ENCODE measurements at regions not wholly inside any gene's neighbourhood (a gene's known extent, or its start where the extent isn't known, plus 50 kb on each side); places are given as distances from the start of the nearest gene placed in this dataset.

- no peak for DNase-seq (ENCODE audit: low read depth, low spot score)
These were observed 68.9 kb upstream of the TLE3 start for GRCh38 chr15:70166506-70167087.

DNA sequence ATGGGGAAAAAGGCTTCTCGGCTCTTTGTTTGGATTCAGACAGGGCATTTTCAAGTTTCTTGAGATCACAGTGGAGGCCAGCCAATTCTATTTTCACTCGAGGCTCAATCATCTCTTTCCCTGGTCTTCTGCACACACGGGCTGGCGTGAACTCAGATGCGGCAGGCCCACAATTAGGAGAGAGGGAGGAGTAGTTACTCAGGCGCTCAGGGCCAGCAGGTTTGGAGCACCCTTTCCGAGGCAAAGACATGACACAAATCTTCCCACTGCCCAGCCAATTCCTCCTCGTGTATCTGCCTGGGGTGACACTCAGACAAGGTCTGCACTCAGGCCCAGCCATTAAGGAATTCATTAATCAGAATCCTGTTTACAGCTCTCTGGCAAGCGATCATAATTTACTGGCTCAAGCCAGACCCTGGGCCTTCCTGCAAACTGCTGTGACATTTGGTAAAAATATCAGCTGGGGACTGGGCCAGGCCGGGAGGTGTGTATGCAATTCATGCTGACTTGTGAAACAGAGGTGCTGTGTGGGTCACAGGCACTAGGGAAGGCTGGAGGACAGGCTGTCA, 68.1 kb upstream of the TLE3 start:
- no peak for DNase-seq (ENCODE audit: low read depth, low spot score)

DNA sequence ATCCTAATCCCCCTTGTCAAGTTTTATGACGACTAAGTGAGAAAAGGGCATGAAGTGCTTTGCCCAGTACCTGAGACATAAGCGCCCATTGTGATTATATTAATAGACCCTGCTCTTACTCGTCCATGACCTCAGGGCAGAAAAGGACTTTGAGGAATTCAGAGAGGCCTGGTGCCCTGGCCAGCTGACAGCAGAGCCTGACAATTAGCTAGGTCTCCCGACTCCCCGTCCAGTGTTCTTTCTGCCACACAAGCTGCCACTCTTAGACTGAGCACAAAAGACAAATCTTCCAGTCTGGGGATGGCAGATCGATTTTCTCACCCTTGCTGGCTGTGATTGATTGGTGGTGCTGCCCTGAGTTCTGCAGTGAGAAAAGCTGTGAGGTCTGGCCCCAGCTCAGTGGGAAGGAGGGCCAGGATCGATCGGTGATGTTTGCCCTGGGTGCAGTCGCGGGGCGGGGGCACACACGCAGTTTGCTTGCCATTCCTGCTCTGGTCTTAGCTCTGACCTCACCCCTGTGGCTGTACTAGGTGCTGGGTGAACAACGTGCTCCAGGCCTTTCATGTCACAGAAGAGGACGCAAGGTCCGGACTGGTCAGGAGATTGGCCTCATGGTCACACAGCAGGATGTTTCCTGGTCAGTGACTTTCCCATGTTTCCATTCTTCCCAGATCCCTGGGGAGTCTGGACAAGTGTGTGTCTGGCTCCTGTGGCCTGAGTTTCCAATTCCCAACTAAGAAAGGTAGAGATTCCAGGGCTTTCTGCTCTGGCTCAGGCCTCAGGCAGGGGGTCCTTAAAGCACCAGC, 67.4 kb upstream of the TLE3 start:
- no peak for DNase-seq (ENCODE audit: low read depth, low spot score)

DNA sequence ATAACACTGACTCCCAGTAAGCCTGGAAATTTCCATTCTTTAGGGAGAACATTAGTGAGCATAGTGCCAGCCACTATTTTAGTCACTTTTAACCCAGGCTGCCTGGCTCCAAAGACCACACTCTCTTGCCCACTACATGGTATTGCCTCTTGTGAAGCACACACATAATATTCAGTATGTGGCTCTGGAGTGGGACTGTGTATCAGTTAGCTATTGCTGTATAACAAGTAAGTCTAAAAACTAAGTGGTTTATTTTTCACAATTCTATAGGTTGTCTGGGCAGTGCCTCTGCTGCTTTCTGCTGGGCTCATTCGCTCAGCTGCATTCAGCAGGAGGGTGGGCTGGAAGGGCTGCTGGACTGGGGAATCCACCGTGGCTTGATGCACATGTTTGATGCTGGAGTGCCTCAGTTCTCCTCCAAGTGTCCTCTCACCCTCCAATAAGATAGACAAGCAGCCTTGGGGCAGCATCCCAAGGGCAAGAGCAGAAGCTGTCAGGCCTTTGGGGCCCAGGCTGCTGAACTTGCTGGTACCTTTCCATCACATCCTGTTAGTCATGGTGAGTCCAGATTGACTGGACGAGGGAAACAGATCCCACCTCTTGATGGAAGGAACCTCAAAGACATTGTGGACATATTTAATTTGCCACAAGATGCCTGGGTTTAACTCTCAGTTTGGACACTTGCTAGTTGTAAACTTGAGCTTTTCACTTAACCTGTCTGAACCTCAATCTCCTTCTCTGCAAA, 66.6 kb upstream of the TLE3 start:
- DNase-seq (ENCODE audit: low read depth, low spot score): no peak

DNA sequence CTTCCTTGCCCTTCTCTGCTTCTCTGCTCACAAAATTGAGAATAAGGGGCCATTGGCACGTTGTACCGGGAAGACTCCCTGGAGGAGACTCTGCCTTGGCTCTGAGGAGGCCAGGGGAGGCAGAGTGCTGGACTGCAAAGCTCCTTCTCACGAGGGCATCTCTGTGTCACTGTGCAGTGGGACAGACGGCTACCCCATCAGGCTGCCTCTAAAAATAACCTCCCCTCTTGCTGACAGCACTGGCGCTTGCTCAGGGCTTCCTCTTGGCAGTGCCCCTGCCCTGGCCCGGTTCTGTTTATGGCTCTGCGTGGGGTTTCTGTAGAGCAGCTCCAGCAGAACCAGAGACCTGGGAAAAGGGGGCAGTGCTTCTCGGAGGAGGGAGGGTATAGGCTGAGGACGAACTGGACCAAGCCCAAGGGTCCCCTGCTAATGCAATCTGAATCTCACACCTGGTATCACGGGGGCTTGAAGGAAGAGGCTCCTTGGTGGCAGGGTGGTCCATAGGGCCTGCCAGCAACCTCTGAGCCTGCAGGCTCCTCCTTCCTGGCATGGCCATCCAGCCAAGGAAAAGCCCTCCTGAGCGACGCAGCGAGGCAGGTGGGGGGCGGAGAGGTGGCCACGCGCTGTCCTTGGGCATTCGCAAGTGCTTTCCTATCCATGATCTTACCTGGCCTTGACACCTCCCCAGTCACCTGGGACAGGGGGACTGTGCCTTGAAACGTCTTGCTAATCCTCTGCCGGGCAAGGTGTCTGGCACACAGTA, 63.3 kb upstream of the TLE3 start:
- no peak for DNase-seq (ENCODE audit: low read depth, low spot score)

DNA sequence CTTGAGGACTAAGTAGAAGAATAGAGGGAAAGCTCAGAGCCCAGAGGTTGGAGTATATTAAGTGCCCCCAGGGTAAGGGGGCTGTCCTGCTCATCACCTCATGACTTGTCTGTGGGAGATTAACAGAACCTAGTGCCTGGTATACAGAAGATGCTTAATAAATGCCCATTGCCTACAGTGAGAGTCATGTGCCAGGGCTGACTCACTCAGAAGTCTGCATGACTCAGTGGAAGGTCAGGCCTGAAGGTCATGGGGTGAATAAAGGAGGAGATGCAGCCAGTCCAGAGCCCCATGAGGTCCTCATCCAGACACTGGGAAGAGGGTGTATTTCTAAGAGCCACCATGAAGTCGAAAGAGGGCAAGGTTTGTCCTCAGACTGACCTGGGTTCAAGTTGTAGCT, 62.5 kb upstream of the TLE3 start:
- DNase-seq (ENCODE audit: low read depth, low spot score): no peak

GRCh38 chr15:70159713-70160009, 61.9 kb upstream of the TLE3 start:
- DNase-seq (ENCODE audit: low read depth, low spot score): no peak

GRCh38 chr15:70159001-70159712, 61.4 kb upstream of the TLE3 start:
- no peak for DNase-seq (ENCODE audit: low read depth, low spot score)

GRCh38 chr15:70158309-70159000, 60.7 kb upstream of the TLE3 start:
- DNase-seq (ENCODE audit: low read depth, low spot score): no peak

DNA sequence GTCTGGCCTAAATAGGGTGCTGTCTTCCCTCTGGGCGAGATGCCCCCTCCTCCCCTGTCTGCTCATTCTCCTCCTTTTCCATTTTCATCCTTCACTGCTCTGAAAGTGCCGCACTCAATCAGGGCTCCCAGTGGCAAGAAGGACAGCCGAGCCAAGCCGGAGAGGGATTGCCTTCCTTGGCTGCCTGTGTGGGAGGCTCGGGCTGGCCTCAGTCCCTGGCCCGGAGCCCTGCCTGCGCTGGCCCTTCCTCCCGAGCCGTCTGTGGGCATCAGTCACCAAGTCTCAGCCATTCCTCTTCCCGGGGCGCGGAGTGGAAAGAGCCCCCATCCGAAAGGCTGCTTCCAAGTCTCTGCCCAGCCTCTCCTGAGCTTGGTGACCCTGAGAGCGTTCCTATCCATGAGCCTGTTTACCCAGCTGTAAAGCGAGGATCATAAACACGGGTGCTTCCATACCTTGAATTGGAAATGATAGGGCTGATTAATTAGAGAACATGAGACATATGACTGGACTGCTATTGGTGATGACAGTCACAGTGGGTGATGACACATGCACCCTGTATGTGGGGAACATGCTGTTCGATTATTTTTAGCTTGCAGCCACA, 59.1 kb upstream of the TLE3 start:
- no peak for DNase-seq (ENCODE audit: low read depth, low spot score)

GRCh38 chr15:70154718-70155347, 57.1 kb upstream of the TLE3 start:
- no peak for DNase-seq (ENCODE audit: low read depth, low spot score)

- no peak for DNase-seq (ENCODE audit: low read depth, low spot score)
These were observed 56.4 kb upstream of the TLE3 start for GRCh38 chr15:70153921-70154717.

DNA sequence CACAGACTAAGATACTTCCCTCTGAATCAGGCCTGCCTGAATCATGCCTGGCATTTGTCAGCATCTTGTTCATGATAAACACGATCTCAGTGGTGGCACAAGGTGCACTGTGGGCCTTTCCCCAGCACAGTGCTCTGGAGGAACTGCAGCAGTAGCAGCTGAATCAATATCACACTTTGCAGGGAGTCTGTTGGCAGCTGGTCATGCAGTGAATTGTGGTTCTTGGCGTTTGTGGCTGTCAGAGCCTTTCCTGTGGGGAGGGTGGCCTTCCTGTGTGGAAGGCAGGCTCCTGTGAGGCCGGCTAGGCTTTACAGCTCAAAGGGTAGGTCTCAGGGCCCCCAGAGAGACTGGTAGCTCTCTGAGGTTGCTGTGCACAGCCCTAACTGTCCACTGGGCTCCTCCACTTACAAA, 54.4 kb upstream of the TLE3 start:
- peak; percentile 37 for DNase-seq (ENCODE audit: low read depth, low spot score)

DNA sequence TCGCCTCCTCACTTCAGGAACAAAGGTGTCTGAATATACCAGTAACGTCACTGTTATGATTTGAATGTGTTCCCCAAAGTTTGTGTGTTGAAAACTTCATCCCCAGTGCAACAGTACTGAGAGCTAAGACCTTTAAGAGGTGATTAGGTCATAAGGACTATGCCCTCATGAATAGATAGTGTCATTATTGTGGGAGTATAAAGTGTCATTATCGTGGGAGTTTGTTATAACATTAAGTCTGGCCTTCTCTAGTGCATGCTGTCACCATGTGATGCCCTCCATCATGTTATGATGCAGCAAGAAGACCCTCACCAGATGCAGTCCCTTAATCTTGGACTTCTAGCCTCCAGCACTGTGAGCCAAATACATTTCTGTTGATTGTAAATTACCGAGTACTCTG, 53.7 kb upstream of the TLE3 start:
- no peak for DNase-seq (ENCODE audit: low read depth, low spot score)

DNA sequence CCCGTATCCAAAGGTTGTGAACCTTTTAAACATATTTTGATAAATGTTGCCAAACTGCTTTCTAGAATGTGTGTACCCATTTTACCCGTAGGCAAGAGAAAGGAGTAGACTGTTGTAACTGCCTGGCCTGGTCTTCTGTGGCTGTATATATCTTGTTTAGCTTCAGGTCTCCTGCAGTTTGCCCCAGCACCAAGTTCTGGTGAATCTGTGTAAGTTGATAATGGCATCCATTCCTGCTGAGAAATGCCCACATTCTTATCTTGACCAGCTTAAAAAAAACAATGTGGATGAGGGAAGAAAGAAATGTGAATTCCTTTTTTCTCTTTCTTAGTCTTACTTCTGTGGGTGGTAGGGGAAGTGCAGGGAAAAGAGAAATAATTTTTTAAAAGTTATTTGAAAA, 53.3 kb upstream of the TLE3 start:
- DNase-seq (ENCODE audit: low read depth, low spot score): no peak

GRCh38 chr15:70150405-70150747, 52.7 kb upstream of the TLE3 start:
- DNase-seq (ENCODE audit: low read depth, low spot score): no peak

DNA sequence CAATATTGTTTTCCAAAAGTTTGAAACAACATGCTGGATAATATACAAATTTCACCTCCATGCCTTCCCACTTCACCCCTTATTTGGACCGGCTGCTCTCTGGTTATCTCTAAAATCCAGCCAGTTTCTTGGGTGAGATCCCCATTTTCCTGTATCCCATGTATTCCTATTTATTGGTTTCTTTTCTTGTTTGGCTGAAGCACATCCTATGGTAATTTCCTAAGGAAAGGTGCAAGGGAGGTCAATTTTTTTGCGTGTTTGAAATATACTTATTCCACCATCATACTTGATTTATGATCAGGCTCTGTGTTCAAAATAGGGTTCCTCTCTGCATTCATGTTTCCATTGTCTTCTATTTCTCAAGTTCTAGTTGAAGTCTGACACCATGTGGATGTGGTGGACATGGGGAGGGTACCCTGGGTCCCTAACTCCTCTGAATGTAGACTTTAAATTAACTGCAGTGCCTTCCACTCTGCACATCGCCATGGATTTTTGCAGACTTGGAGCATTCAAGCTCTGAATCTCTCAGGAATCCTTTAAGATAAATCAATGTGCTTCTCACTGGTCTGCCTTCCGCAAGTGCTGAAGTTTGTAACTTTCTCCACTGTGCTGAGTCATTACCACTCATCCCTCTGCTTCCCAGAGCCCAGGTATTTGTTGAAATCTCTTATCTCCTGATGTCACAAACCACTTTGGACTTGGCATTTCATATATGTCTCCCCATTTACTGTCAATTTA, 52.1 kb upstream of the TLE3 start:
- DNase-seq (ENCODE audit: low read depth, low spot score): no peak

- no peak for DNase-seq (ENCODE audit: low read depth, low spot score)
These were observed 50.1 kb upstream of the TLE3 start for GRCh38 chr15:70147778-70148177.
